ENCODE measurements at regions not wholly inside any gene's neighbourhood (a gene's known extent, or its start where the extent isn't known, plus 50 kb on each side); places are given as distances from the start of the nearest gene placed in this dataset.

- no peak for DNase-seq
- Histone ChIP-seq H3K4me1 (ENCODE audit: low read depth) (no peaks in the 10 kb centered on the region), H3K36me3 (ENCODE audit: low read depth) (no peaks in the 10 kb centered on the region), H3K4me3 (no peak overlapping the region), H3K9me3 (no peaks in the 10 kb centered on the region)
- no peak for ATAC-seq
- intact Hi-C loops (cut with DNase I, micrococcal nuclease) = no loop called here
- TF ChIP-seq, protein P1, sequence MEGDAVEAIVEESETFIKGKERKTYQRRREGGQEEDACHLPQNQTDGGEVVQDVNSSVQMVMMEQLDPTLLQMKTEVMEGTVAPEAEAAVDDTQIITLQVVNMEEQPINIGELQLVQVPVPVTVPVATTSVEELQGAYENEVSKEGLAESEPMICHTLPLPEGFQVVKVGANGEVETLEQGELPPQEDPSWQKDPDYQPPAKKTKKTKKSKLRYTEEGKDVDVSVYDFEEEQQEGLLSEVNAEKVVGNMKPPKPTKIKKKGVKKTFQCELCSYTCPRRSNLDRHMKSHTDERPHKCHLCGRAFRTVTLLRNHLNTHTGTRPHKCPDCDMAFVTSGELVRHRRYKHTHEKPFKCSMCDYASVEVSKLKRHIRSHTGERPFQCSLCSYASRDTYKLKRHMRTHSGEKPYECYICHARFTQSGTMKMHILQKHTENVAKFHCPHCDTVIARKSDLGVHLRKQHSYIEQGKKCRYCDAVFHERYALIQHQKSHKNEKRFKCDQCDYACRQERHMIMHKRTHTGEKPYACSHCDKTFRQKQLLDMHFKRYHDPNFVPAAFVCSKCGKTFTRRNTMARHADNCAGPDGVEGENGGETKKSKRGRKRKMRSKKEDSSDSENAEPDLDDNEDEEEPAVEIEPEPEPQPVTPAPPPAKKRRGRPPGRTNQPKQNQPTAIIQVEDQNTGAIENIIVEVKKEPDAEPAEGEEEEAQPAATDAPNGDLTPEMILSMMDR (IDR thresholded peaks at IDR 0.05) = no peak
Observed at GRCh38 chr1:216854836-216855484, 131.7 kb upstream of the ESRRG start.

- H3K4me3 ChIP-seq = no peak overlapping the region
Observed at GRCh38 chr1:216851073-216851472, 127.8 kb upstream of the ESRRG start.

DNA sequence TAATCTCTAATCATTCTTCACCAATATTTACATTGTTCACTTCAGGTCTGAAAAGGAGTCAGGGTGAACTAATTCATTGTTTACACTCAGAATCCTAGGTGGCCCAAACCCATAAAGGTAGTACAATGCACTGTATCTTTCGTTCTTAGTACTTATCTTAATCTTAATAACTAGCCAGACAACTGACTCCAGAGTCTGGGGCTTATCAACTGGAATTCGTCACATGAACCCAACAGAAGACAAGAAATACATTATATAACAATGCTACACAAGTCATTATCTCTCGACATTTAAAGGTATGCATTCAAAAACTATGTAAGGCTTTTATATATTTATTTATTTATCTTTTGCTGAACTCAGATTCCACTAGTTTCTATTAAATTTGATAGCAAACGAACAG is 125.9 kb upstream of the ESRRG start:
- ATAC-seq = no peak
- Histone ChIP-seq H3K9me3 (no peaks in the 10 kb centered on the region), H3K4me1 (ENCODE audit: low read depth) (no peaks in the 10 kb centered on the region), H3K36me3 (ENCODE audit: low read depth) (no peaks in the 10 kb centered on the region), H3K4me3 (no peak overlapping the region)
- TF ChIP-seq, protein P1 (IDR thresholded peaks at IDR 0.05) = no peak
- DNase-seq = no peak
- intact Hi-C loops (cut with DNase I, micrococcal nuclease) = no loop called here

More at GRCh38 chr1:216851073-216851472, 127.8 kb upstream of the ESRRG start:
- TF ChIP-seq, protein P1 (IDR thresholded peaks at IDR 0.05) = no peak
- no peaks in the 10 kb centered on the region for H3K4me1 ChIP-seq (ENCODE audit: low read depth)
- DNase-seq = no peak
- H3K36me3 ChIP-seq (ENCODE audit: low read depth) = no peaks in the 10 kb centered on the region
- H3K9me3 ChIP-seq = no peaks in the 10 kb centered on the region
- intact Hi-C loops (cut with DNase I, micrococcal nuclease) = no loop called here
- no peak for ATAC-seq

DNA sequence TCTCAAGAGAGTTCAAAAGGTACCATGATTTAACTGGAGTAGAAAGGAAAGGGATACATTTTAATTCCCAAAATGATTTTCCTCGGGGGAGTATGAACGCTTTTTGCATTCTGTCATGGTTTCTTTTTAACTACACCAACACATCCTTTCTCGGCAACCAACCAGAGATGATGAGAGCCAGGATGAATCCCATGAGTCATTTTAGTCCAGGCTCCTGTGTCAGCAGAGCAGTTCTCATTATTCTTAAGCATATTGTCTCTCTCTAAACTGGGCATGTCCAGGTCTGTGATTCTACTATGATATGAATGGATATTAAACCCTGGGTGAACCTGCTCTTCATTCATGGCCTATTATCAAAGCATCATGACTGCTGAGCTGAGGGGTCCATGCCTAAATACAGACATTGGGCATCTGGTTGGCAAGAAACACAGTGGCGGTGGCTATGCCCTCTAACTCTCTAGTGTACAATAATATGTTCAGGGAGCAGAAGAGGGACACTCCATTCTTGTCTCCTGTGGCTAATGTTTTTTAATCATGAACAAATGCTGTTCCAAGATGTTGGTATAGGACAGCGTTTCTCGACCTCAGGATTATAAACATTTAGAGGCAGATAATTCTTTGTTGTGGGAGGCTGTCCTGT is 124.3 kb upstream of the ESRRG start:
- DNase-seq (no peak), ATAC-seq (no peak)
- intact Hi-C loops (cut with DNase I, micrococcal nuclease) = no loop called here
- TF ChIP-seq, protein P1 (IDR thresholded peaks at IDR 0.05) = no peak
- Histone ChIP-seq H3K4me3 (no peak overlapping the region), H3K9me3 (no peaks in the 10 kb centered on the region), H3K4me1 (ENCODE audit: low read depth) (no peaks in the 10 kb centered on the region), H3K36me3 (ENCODE audit: low read depth) (no peaks in the 10 kb centered on the region)

DNA sequence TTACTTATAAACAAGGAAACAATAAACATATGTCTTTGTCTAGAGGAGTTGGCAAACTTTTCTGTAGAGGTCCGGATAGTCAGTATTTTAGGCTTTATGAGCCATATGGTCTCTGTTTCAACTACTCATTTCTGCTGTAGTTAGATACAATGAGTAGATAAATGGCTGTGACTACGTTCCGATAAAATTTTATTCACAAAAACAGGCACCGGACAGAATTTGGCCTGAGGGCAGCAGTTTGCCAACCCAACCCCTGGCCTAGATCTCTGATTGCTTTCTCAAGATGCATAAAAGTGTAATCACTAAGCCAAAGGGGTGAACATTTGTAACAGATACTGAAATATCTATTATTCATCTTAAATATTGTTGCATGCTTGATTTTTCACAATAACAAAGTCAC is 123.1 kb upstream of the ESRRG start:
- Histone ChIP-seq H3K4me3 (no peak overlapping the region), H3K36me3 (ENCODE audit: low read depth) (no peaks in the 10 kb centered on the region), H3K4me1 (ENCODE audit: low read depth) (no peaks in the 10 kb centered on the region), H3K9me3 (no peaks in the 10 kb centered on the region)
- DNase-seq (no peak), ATAC-seq (no peak)
- intact Hi-C loops (cut with DNase I, micrococcal nuclease) = no loop called here
- TF ChIP-seq, protein P1 (IDR thresholded peaks at IDR 0.05) = no peak

Data from mucosa of descending colon (tissue), 3 donors.